MM.1S (cell line): ENCODE measurements at regions not wholly inside any gene's neighbourhood (a gene's known extent, or its start where the extent isn't known, plus 50 kb on each side); places are given as distances from the start of the nearest gene placed in this dataset.

Experiments used
- DNase-seq: peaks from one replicate; pipeline ENCODE4 v3.0.0-alpha.2; 2015
- H2AFZ ChIP-seq: fragments of 300-600 bp; sonication (generic); 2 replicates; pipeline ENCODE4 v1.6.0; 2016; ENCODE audit warnings: antibody characterized with exemption, low read length
- H3F3A ChIP-seq: fragments of 300-600 bp; sonication (generic); 2 replicates; pipeline ENCODE4 v1.6.1; 2016; ENCODE audit warnings: mild to moderate bottlenecking, antibody characterized with exemption, low read length, moderate library complexity, mixed read lengths; ENCODE audit not compliant: insufficient read depth
- H3K27ac ChIP-seq: fragments of 300-600 bp; sonication (generic); 2 replicates; pipeline ENCODE4 v1.5.1; 2016; ENCODE audit warnings: mild to moderate bottlenecking, low read length
- H3K27me3 ChIP-seq: fragments of 300-600 bp; sonication (generic); replicated peaks from 2 replicates; pipeline ENCODE4 v1.6.0; 2016; ENCODE audit warnings: low read length; ENCODE audit not compliant: insufficient read depth
- H3K36me3 ChIP-seq: fragments of 300-600 bp; sonication (generic); replicated peaks from 2 replicates; pipeline ENCODE4 v1.6.1; 2016; ENCODE audit warnings: mild to moderate bottlenecking, low read length, mixed read lengths; ENCODE audit not compliant: insufficient read depth
- H3K4me1 ChIP-seq: fragments of 300-600 bp; sonication (generic); 2 replicates; pipeline ENCODE4 v1.6.1; 2016; ENCODE audit warnings: low read length, mixed read lengths
- H3K4me2 ChIP-seq: fragments of 300-600 bp; sonication (generic); 2 replicates; pipeline ENCODE4 v1.6.0; 2016; ENCODE audit warnings: low read depth, low read length
- H3K4me3 ChIP-seq: fragments of 300-600 bp; sonication (generic); 2 replicates; pipeline ENCODE4 v1.5.1; 2016; ENCODE audit warnings: low read length, mixed read lengths
- H3K79me2 ChIP-seq: fragments of 300-600 bp; sonication (generic); 2 replicates; pipeline ENCODE4 v1.6.1; 2016; ENCODE audit warnings: mixed run types, low read length, mixed read lengths
- H3K9ac ChIP-seq: fragments of 300-600 bp; sonication (generic); 2 replicates; pipeline ENCODE4 v1.6.1; 2016; ENCODE audit warnings: low read length, mixed read lengths
- H3K9me2 ChIP-seq: fragments of 300-600 bp; sonication (generic); replicated peaks from 2 replicates; pipeline ENCODE4 v1.6.1; 2016; ENCODE audit warnings: mild to moderate bottlenecking, low read length, mixed read lengths; ENCODE audit not compliant: insufficient read depth
- H3K9me3 ChIP-seq: fragments of 300-600 bp; sonication (generic); replicated peaks from 2 replicates; pipeline ENCODE4 v1.6.1; 2016; ENCODE audit warnings: mild to moderate bottlenecking, low read length, mixed read lengths; ENCODE audit not compliant: insufficient read depth
- H4K20me1 ChIP-seq: fragments of 300-600 bp; sonication (generic); 2 replicates; pipeline ENCODE4 v1.6.1; 2016; ENCODE audit warnings: mild to moderate bottlenecking, low read length, moderate library complexity, mixed read lengths; ENCODE audit not compliant: insufficient read depth
- EZH2 ChIP-seq: fragments of 300-600 bp; sonication (generic); optimal IDR thresholded peaks from 2 replicates; pipeline ENCODE3; 2017; ENCODE audit warnings: low read depth, mild to moderate bottlenecking, antibody characterized with exemption, low read length, mixed read lengths
- EZH2phosphoT487 ChIP-seq: fragments of 300-600 bp; sonication (generic); IDR thresholded peaks from 2 replicates; pipeline ENCODE4 v1.6.1; 2018; ENCODE audit warnings: antibody characterized with exemption, low read length
- TF ChIP-seq, protein P1 (sequence below): fragments of 300-600 bp; sonication (generic); IDR thresholded peaks from 2 replicates; pipeline ENCODE4 v1.5.1; 2016; ENCODE audit warnings: antibody characterized with exemption, low read length, mixed read lengths

DNA sequence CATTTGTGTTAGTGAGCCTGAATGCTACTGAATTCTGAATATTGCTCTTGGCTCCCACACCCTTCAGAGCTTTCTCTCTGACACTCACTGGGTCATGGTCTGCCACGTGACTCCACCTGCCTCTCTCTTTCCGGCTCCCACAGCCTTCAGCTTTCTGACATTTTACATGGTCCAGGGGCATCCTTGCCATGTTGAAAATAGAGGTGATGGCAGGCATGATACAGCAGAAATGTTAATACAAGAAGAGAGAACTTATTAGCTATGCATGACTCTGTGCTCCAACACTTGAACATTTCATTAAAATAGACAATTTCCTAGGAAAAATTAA lies 90.3 kb upstream of the CLDN5 start:
- H3F3A ChIP-seq = no peaks in the 10 kb centered on the region
- no peaks in the 10 kb centered on the region for H3K9me2 ChIP-seq
- no peak overlapping the region for H2AFZ ChIP-seq
- H3K4me2 ChIP-seq = no peak overlapping the region
- H3K27me3 ChIP-seq = peaks cover 25% of the 10 kb centered on the region
- no peaks in the 10 kb centered on the region for H3K79me2 ChIP-seq
- H4K20me1 ChIP-seq = no peaks in the 10 kb centered on the region
- TF ChIP-seq EZH2 (no peak), EZH2phosphoT487 (no peak)
- TF ChIP-seq, protein P1, sequence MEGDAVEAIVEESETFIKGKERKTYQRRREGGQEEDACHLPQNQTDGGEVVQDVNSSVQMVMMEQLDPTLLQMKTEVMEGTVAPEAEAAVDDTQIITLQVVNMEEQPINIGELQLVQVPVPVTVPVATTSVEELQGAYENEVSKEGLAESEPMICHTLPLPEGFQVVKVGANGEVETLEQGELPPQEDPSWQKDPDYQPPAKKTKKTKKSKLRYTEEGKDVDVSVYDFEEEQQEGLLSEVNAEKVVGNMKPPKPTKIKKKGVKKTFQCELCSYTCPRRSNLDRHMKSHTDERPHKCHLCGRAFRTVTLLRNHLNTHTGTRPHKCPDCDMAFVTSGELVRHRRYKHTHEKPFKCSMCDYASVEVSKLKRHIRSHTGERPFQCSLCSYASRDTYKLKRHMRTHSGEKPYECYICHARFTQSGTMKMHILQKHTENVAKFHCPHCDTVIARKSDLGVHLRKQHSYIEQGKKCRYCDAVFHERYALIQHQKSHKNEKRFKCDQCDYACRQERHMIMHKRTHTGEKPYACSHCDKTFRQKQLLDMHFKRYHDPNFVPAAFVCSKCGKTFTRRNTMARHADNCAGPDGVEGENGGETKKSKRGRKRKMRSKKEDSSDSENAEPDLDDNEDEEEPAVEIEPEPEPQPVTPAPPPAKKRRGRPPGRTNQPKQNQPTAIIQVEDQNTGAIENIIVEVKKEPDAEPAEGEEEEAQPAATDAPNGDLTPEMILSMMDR = no peak
- no peak overlapping the region for H3K9ac ChIP-seq
- no peaks in the 10 kb centered on the region for H3K9me3 ChIP-seq
- H3K27ac ChIP-seq = no peak overlapping the region
- DNase-seq = no peak
- H3K4me3 ChIP-seq = no peak overlapping the region
- H3K4me1 ChIP-seq = peaks cover 14% of the 10 kb centered on the region
- H3K36me3 ChIP-seq = no peaks in the 10 kb centered on the region

DNA sequence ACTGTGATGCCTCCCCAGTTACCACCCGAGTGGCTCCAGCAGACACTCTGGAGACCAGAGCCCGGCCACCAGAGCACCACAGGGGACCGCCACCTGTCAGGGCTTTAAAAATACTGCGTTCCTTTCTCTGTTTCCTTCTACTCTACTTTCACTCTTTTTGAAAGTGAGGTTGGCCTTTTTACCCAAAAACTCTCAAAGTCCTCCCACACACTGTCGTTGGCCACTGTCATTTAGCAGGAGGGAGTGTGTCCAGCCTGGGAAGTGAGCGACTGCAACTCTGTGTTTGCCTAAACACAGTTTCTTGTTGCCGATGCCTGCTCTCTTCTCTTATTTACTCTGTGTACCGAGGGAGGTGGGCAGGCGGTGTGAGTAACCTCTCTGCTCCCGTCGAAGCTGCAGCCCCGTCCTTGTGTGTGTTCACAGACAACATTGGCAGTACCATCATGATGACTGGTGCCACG lies 90.8 kb upstream of the CLDN5 start:
- no peak overlapping the region for H3K27ac ChIP-seq
- no peak overlapping the region for H3K4me3 ChIP-seq
- H3F3A ChIP-seq = no peaks in the 10 kb centered on the region
- peaks cover 25% of the 10 kb centered on the region for H3K27me3 ChIP-seq
- H3K4me1 ChIP-seq = peaks cover 17% of the 10 kb centered on the region
- no peak overlapping the region for H3K4me2 ChIP-seq
- H4K20me1 ChIP-seq = no peaks in the 10 kb centered on the region
- H3K9ac ChIP-seq = no peak overlapping the region
- no peaks in the 10 kb centered on the region for H3K9me2 ChIP-seq
- H3K79me2 ChIP-seq = no peaks in the 10 kb centered on the region
- DNase-seq = no peak
- H2AFZ ChIP-seq = no peak overlapping the region
- H3K9me3 ChIP-seq = no peaks in the 10 kb centered on the region
- TF ChIP-seq EZH2 (no peak), EZH2phosphoT487 (no peak)
- TF ChIP-seq, protein P1 = no peak
- no peaks in the 10 kb centered on the region for H3K36me3 ChIP-seq

DNA sequence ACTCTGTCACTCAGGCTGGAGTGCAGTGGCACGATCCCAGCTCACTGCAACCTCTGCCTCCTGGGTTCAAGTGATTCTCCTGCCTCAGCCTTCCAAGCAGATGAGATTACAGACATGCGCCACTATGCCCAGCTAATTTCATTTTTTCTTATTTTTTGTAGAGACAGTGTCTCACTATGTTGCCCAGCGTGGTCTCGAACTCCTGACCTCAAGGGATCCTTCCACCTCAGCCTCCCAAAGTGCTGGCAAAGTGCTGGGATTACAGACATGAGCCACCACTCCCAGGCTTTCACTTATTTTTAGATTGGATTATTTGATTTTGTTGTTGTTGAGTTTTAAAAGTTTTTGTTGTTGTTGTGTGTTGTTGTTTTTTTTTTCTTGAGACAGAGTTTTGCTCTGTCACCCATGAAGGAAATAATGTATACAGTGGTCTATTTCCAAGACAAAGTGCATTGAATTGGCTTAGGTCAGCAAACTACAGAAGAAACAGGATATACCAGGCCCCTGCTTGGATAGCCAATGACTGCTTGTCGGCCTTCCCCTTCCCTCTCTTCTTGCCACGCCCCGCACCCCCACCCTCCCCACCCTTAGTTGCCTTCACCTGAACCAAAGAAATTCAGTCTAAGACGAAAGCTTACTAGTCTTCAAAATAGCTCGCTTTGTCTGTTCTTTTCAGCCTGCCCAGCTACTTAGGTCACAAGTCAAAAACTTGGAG lies 91.8 kb upstream of the CLDN5 start:
- Histone ChIP-seq H4K20me1 (no peaks in the 10 kb centered on the region), H3K9me3 (no peaks in the 10 kb centered on the region), H2AFZ (no peak overlapping the region), H3K4me3 (no peak overlapping the region), H3K9me2 (no peaks in the 10 kb centered on the region), H3K27me3 (peaks cover 25% of the 10 kb centered on the region), H3K79me2 (no peaks in the 10 kb centered on the region), H3K36me3 (no peaks in the 10 kb centered on the region), H3K4me1 (peaks cover 17% of the 10 kb centered on the region), H3K9ac (no peak overlapping the region), H3F3A (no peaks in the 10 kb centered on the region), H3K4me2 (no peak overlapping the region), H3K27ac (no peak overlapping the region)
- DNase-seq = no peak
- no peak for TF ChIP-seq EZH2phosphoT487
- TF ChIP-seq, protein P1 = no peak
- TF ChIP-seq EZH2 = no peak
